Right cardiac atrium (tissue), 5 donors: ENCODE measurements at regions not wholly inside any gene's neighbourhood (a gene's known extent, or its start where the extent isn't known, plus 50 kb on each side); places are given as distances from the start of the nearest gene placed in this dataset.
"Not testable (repeated sequence)": the region's sequence is repeated elsewhere in the genome, so short reads cannot be mapped to it uniquely, and the experiment has no call there.

Experiments used
- ATAC-seq, 2 donors: fragments of 200-7000 bp; cut with Tn5 transposase; one replicate each; pipeline versions ENCODE4 v1.8.0 to v1.9.1; 2020; ENCODE audit warnings: moderate library complexity in 2 of 2, mild to moderate bottlenecking in 1 of 2
- DNase-seq, 3 donors: peaks; one replicate each; pipeline ENCODE4 v3.0.0-alpha.2; 2020
- H3K27ac ChIP-seq: one replicate; pipeline ENCODE4 v1.5.1; 2013; ENCODE audit warnings: mild to moderate bottlenecking, low read length, control low read depth, moderate library complexity
- H3K27me3 ChIP-seq: one replicate; pipeline ENCODE4 v1.6.1; 2013; ENCODE audit not compliant: control insufficient read depth, insufficient read depth
- H3K4me1 ChIP-seq: one replicate; pipeline ENCODE4 v1.6.1; 2013; ENCODE audit warnings: low read length; ENCODE audit not compliant: control insufficient read depth, insufficient read depth
- H3K4me3 ChIP-seq: one replicate; pipeline ENCODE4 v1.5.1; 2013; ENCODE audit warnings: low read length, control low read depth
- H3K9me3 ChIP-seq: one replicate; pipeline ENCODE4 v1.6.1; 2013; ENCODE audit warnings: low read length; ENCODE audit not compliant: control insufficient read depth
- WGBS: extraction: QIAGEN DNeasy Blood & Tissue Kit; methylation state at CpG from one replicate; pipeline ENCODE4 v1.1.7; 2013; 5-methylcytosine and 5-hydroxymethylcytosine counted together
- intact Hi-C, 4 donors: fragments of 100-400 bp; cut with DNase I; formaldehyde crosslinking; loops; one replicate each; pipeline versions ENCODE4 v1.11.0 to v1.14.0; 2022 to 2023
- donor health status: healthy with polysubstance abuse.
- donor health status: DM: no; HTN: yes; CAD: no.
- donor health status: DM: no; HTN: no; CAD: no.
- donor health status: DM: no; HTN: yes; CAD: no; lungs with severe emphysema.
- donor health status: DM: yes; HTN: yes; CAD: no.

- Histone ChIP-seq H3K27ac (no peak overlapping the region), H3K9me3 (no peaks in the 10 kb centered on the region), H3K27me3 (no peaks in the 10 kb centered on the region), H3K4me1 (peaks cover 3% of the 10 kb centered on the region), H3K4me3 (no peak overlapping the region)
- intact Hi-C loops: no loop called here
- peak; percentile 77 to 78 for ATAC-seq
- DNase-seq: peak in 1 of 3 donors; percentile 62
- WGBS: 63% methylated on average over 3 of the region's 3 CpGs
Observed at GRCh38 chr1:58189453-58189852, 357.1 kb downstream of the OMA1 start.

- WGBS: 53% methylated on average over 2 of the region's 2 CpGs
- Histone ChIP-seq H3K4me1 (no peaks in the 10 kb centered on the region), H3K27ac (no peak overlapping the region), H3K9me3 (no peaks in the 10 kb centered on the region), H3K27me3 (no peaks in the 10 kb centered on the region), H3K4me3 (no peak overlapping the region)
- intact Hi-C loops: no loop called here
- no peak for ATAC-seq
- DNase-seq: no peak
Observed at GRCh38 chr1:58183286-58183685, 363.2 kb downstream of the OMA1 start.

- intact Hi-C loops: no loop called here
- ATAC-seq: no peak
- no peak for DNase-seq
- WGBS: 90% methylated on average over 2 of the region's 2 CpGs
- Histone ChIP-seq H3K27me3 (no peaks in the 10 kb centered on the region), H3K9me3 (no peaks in the 10 kb centered on the region), H3K4me3 (no peak overlapping the region), H3K4me1 (peaks cover 1% of the 10 kb centered on the region), H3K27ac (no peak overlapping the region)
Observed at GRCh38 chr1:58180537-58180936, 366.0 kb downstream of the OMA1 start.

GRCh38 chr1:58169160-58169559 lies 377.4 kb downstream of the OMA1 start:
- H3K4me1 ChIP-seq, H3K27ac ChIP-seq, intact Hi-C loops, H3K27me3 ChIP-seq, H3K4me3 ChIP-seq, DNase-seq, ATAC-seq, H3K9me3 ChIP-seq: not testable (repeated sequence)
- WGBS: 58% methylated on average over 3 of the region's 3 CpGs

GRCh38 chr1:58167131-58167530 lies 379.4 kb downstream of the OMA1 start:
- H3K4me3 ChIP-seq, H3K9me3 ChIP-seq, DNase-seq, H3K27ac ChIP-seq, H3K4me1 ChIP-seq, H3K27me3 ChIP-seq, ATAC-seq, intact Hi-C loops: not testable (repeated sequence)
- WGBS: 100% methylated on average over 1 of the region's 1 CpG

GRCh38 chr1:58166417-58166816 lies 380.1 kb downstream of the OMA1 start:
- Histone ChIP-seq H3K27me3 (no peaks in the 10 kb centered on the region), H3K4me1 (no peaks in the 10 kb centered on the region), H3K9me3 (no peaks in the 10 kb centered on the region), H3K4me3 (no peak overlapping the region), H3K27ac (no peak overlapping the region)
- ATAC-seq: no peak
- WGBS: 77% methylated on average over 3 of the region's 3 CpGs
- DNase-seq: no peak
- intact Hi-C loops: no loop called here

- no peak for DNase-seq
- Histone ChIP-seq H3K9me3 (no peaks in the 10 kb centered on the region), H3K4me1 (no peaks in the 10 kb centered on the region), H3K4me3 (no peak overlapping the region), H3K27me3 (no peaks in the 10 kb centered on the region), H3K27ac (no peak overlapping the region)
- intact Hi-C loops: no loop called here
- WGBS: 82% methylated on average over 6 of the region's 6 CpGs
- ATAC-seq: no peak
Observed at GRCh38 chr1:58165073-58165472, 381.5 kb downstream of the OMA1 start.

- Histone ChIP-seq H3K9me3 (no peaks in the 10 kb centered on the region), H3K4me1 (no peaks in the 10 kb centered on the region), H3K27me3 (no peaks in the 10 kb centered on the region), H3K4me3 (no peak overlapping the region), H3K27ac (no peak overlapping the region)
- intact Hi-C loops: no loop called here
- WGBS: 11% methylated on average over 9 of the region's 9 CpGs
- peak; percentile 86 to 92 for ATAC-seq
- DNase-seq: peak; percentile 50 to 64 (median 59)
Observed at GRCh38 chr1:58162952-58163550, 383.5 kb downstream of the OMA1 start.

GRCh38 chr1:58159434-58159830 lies 387.1 kb downstream of the OMA1 start:
- ATAC-seq: no peak
- H3K27ac ChIP-seq: no peak overlapping the region
- intact Hi-C loops: no loop called here
- H3K27me3 ChIP-seq: no peaks in the 10 kb centered on the region
- no peaks in the 10 kb centered on the region for H3K4me1 ChIP-seq
- no peak overlapping the region for H3K4me3 ChIP-seq
- DNase-seq: no peak
- WGBS: 86% methylated on average over 3 of the region's 3 CpGs
- no peaks in the 10 kb centered on the region for H3K9me3 ChIP-seq

GRCh38 chr1:58158506-58159433 lies 387.8 kb downstream of the OMA1 start:
- no peak for DNase-seq
- Histone ChIP-seq H3K9me3 (no peaks in the 10 kb centered on the region), H3K4me3 (no peak overlapping the region), H3K27ac (no peak overlapping the region), H3K27me3 (no peaks in the 10 kb centered on the region), H3K4me1 (no peaks in the 10 kb centered on the region)
- intact Hi-C loops: no loop called here
- ATAC-seq: no peak
- WGBS: 54% methylated on average over 11 of the region's 11 CpGs

GRCh38 chr1:58158016-58158415 lies 388.5 kb downstream of the OMA1 start:
- Histone ChIP-seq H3K27ac (no peak overlapping the region), H3K9me3 (no peaks in the 10 kb centered on the region), H3K4me3 (no peak overlapping the region), H3K4me1 (no peaks in the 10 kb centered on the region), H3K27me3 (no peaks in the 10 kb centered on the region)
- no peak for ATAC-seq
- intact Hi-C loops: no loop called here
- no peak for DNase-seq
